ENCODE measurements at regions not wholly inside any gene's neighbourhood (a gene's known extent, or its start where the extent isn't known, plus 50 kb on each side); places are given as distances from the start of the nearest gene placed in this dataset.

DNA sequence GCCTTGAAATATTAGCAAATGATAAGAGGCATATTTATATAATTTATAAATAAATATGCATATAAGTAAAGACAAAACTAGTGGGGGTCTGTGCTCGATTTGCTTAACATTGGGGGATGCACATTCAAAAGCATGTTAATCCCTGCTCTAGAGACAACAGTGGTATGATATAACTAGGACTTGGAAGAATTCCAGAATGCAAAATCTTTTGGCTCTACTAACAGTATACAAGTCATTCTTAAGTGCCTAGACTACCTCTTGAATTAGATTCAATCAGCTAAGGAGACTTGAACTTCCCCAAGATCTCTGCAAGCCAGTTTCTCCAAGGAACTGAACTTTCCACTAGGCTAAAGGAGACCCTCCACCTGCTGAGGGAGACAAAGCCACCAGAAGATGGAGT is 282.7 kb upstream of the RORA start:
- no peak overlapping the region for H3K4me3 ChIP-seq (replicated peaks; ENCODE audit: low read depth, low read length)
- DNase-seq (ENCODE audit: extremely low read depth, low read depth): no peak
- TF ChIP-seq, protein P1, sequence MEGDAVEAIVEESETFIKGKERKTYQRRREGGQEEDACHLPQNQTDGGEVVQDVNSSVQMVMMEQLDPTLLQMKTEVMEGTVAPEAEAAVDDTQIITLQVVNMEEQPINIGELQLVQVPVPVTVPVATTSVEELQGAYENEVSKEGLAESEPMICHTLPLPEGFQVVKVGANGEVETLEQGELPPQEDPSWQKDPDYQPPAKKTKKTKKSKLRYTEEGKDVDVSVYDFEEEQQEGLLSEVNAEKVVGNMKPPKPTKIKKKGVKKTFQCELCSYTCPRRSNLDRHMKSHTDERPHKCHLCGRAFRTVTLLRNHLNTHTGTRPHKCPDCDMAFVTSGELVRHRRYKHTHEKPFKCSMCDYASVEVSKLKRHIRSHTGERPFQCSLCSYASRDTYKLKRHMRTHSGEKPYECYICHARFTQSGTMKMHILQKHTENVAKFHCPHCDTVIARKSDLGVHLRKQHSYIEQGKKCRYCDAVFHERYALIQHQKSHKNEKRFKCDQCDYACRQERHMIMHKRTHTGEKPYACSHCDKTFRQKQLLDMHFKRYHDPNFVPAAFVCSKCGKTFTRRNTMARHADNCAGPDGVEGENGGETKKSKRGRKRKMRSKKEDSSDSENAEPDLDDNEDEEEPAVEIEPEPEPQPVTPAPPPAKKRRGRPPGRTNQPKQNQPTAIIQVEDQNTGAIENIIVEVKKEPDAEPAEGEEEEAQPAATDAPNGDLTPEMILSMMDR (IDR thresholded peaks at IDR 0.05; ENCODE audit: low read depth, low read length, missing control alignments): no peak

- no peak for DNase-seq (ENCODE audit: extremely low read depth, low read depth)
- TF ChIP-seq, protein P1 (IDR thresholded peaks at IDR 0.05; ENCODE audit: low read depth, low read length, missing control alignments): no peak
- no peak overlapping the region for H3K4me3 ChIP-seq (replicated peaks; ENCODE audit: low read depth, low read length)
Observed at GRCh38 chr15:61511089-61511488, 282.0 kb upstream of the RORA start.

GRCh38 chr15:61509327-61509840 is 280.3 kb upstream of the RORA start:
- TF ChIP-seq, protein P1 (IDR thresholded peaks at IDR 0.05; ENCODE audit: low read depth, low read length, missing control alignments): no peak
- no peak overlapping the region for H3K4me3 ChIP-seq (replicated peaks; ENCODE audit: low read depth, low read length)
- DNase-seq (ENCODE audit: extremely low read depth, low read depth): no peak

GRCh38 chr15:61503383-61503969 is 274.4 kb upstream of the RORA start:
- TF ChIP-seq, protein P1 (IDR thresholded peaks at IDR 0.05; ENCODE audit: low read depth, low read length, missing control alignments): no peak
- no peak for DNase-seq (ENCODE audit: extremely low read depth, low read depth)
- no peak overlapping the region for H3K4me3 ChIP-seq (replicated peaks; ENCODE audit: low read depth, low read length)

- H3K4me3 ChIP-seq (replicated peaks; ENCODE audit: low read depth, low read length): no peak overlapping the region
- DNase-seq (ENCODE audit: extremely low read depth, low read depth): no peak
- TF ChIP-seq, protein P1 (IDR thresholded peaks at IDR 0.05; ENCODE audit: low read depth, low read length, missing control alignments): no peak
Observed at GRCh38 chr15:61501815-61502389, 272.8 kb upstream of the RORA start.

DNA sequence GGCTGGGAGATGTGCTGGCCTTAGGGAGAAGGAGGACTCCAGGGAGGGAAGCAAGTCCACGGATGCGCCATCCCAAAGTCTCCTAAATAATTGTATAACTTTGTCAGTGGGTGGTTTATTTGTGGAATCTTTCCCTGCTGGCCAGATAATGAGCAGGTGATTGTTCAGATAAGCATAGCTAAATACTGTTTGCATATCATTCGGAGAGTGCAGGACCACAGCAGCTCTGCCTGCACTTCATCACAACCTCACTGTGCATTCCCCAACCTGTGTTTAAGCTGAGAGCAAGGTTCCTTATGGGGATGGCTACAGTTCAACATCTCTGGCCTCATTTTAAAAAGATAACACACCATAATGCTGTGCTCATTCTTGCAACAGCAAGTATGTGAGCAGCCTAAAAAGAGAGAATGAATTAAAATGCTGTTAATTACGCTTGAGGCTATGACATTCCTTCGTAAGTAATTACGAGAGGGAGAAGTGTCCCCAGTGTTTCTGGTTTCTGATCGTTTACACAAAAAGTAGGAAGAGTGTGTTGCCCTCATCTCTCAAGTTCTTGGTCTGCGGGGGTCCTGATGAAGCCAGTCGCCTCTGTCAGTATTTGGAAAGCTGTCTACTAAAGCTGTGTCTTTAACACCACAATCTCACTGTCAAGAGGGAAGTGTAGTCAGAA is 272.0 kb upstream of the RORA start:
- DNase-seq (ENCODE audit: extremely low read depth, low read depth): no peak
- no peak overlapping the region for H3K4me3 ChIP-seq (replicated peaks; ENCODE audit: low read depth, low read length)
- TF ChIP-seq, protein P1 (IDR thresholded peaks at IDR 0.05; ENCODE audit: low read depth, low read length, missing control alignments): no peak

Measured in HFF-Myc (cell line).